ENCODE measurements at regions not wholly inside any gene's neighbourhood (a gene's known extent, or its start where the extent isn't known, plus 50 kb on each side); places are given as distances from the start of the nearest gene placed in this dataset.
"Not testable (repeated sequence)": the region's sequence is repeated elsewhere in the genome, so short reads cannot be mapped to it uniquely, and the experiment has no call there.

GRCh38 chr7:125430013-125430412, 500.4 kb upstream of the POT1 start:
- no peak overlapping the region for H3K4me3 Mint-ChIP-seq
- no peak for ATAC-seq
- no peaks in the 10 kb centered on the region for H3K36me3 Mint-ChIP-seq
- DNase-seq, result no peak
- peaks cover 0 to 13% (median 0%) of the 10 kb centered on the region in 9 donors for H3K9me3 Mint-ChIP-seq
- H3K4me1 Mint-ChIP-seq, result no peaks in the 10 kb centered on the region
- POLR2A ChIA-PET, result no interaction called here
- H3K27ac Mint-ChIP-seq, result no peak overlapping the region
- H3K27me3 Mint-ChIP-seq, result no peaks in the 10 kb centered on the region

- Mint-ChIP-seq H3K36me3 (no peaks in the 10 kb centered on the region), H3K9me3 (peaks cover 0 to 17% (median 0%) of the 10 kb centered on the region in 9 donors), H3K27ac (no peak overlapping the region), H3K4me1 (peaks cover 0 to 2% (median 0%) of the 10 kb centered on the region in 4 donors), H3K4me3 (no peak overlapping the region), H3K27me3 (no peaks in the 10 kb centered on the region)
- ATAC-seq (no peak), DNase-seq (no peak)
- POLR2A ChIA-PET, result no interaction called here
These were observed 498.1 kb upstream of the POT1 start for GRCh38 chr7:125427676-125428075.

GRCh38 chr7:125425506-125425905, 495.9 kb upstream of the POT1 start:
- H3K27me3 Mint-ChIP-seq, result no peaks in the 10 kb centered on the region
- DNase-seq (no peak), ATAC-seq (no peak)
- peaks cover 2 to 15% (median 3%) of the 10 kb centered on the region in 9 donors for H3K9me3 Mint-ChIP-seq
- H3K4me1 Mint-ChIP-seq, result peaks cover 0 to 2% (median 0%) of the 10 kb centered on the region in 4 donors
- no peaks in the 10 kb centered on the region for H3K36me3 Mint-ChIP-seq
- no peak overlapping the region for H3K4me3 Mint-ChIP-seq
- POLR2A ChIA-PET, result no interaction called here
- H3K27ac Mint-ChIP-seq, result no peak overlapping the region

GRCh38 chr7:125424721-125425120, 495.1 kb upstream of the POT1 start:
- ATAC-seq (no peak), DNase-seq (no peak)
- H3K9me3 Mint-ChIP-seq, result peaks cover 2 to 19% (median 9%) of the 10 kb centered on the region in 9 donors
- no peaks in the 10 kb centered on the region for H3K36me3 Mint-ChIP-seq
- no peak overlapping the region for H3K27ac Mint-ChIP-seq
- POLR2A ChIA-PET, result no interaction called here
- peaks cover 0 to 2% (median 0%) of the 10 kb centered on the region in 4 donors for H3K4me1 Mint-ChIP-seq
- no peak overlapping the region for H3K4me3 Mint-ChIP-seq
- no peaks in the 10 kb centered on the region for H3K27me3 Mint-ChIP-seq

GRCh38 chr7:125423458-125424155, 494.0 kb upstream of the POT1 start:
- POLR2A ChIA-PET, result no interaction called here
- DNase-seq, result no peak
- H3K27ac Mint-ChIP-seq, result no peak overlapping the region
- H3K36me3 Mint-ChIP-seq, result no peaks in the 10 kb centered on the region
- no peak for ATAC-seq
- H3K4me3 Mint-ChIP-seq, result no peak overlapping the region
- H3K27me3 Mint-ChIP-seq, result no peaks in the 10 kb centered on the region
- peaks cover 0 to 2% (median 0%) of the 10 kb centered on the region in 4 donors for H3K4me1 Mint-ChIP-seq
- peaks cover 4 to 23% (median 8%) of the 10 kb centered on the region in 9 donors for H3K9me3 Mint-ChIP-seq

- H3K4me1 Mint-ChIP-seq, H3K4me3 Mint-ChIP-seq, POLR2A ChIA-PET, H3K27ac Mint-ChIP-seq, H3K36me3 Mint-ChIP-seq, DNase-seq, H3K27me3 Mint-ChIP-seq, ATAC-seq: not testable (repeated sequence)
- peaks cover 5 to 36% (median 13%) of the 10 kb centered on the region in 9 donors for H3K9me3 Mint-ChIP-seq
These were observed 491.8 kb upstream of the POT1 start for GRCh38 chr7:125421407-125421806.

- DNase-seq, result no peak
- POLR2A ChIA-PET, result no interaction called here
- no peak overlapping the region for H3K4me3 Mint-ChIP-seq
- H3K36me3 Mint-ChIP-seq, result no peaks in the 10 kb centered on the region
- H3K4me1 Mint-ChIP-seq, result peaks cover 0 to 5% (median 0%) of the 10 kb centered on the region in 4 donors
- H3K9me3 Mint-ChIP-seq, result peaks cover 0 to 14% (median 8%) of the 10 kb centered on the region in 9 donors
- no peak for ATAC-seq
- H3K27me3 Mint-ChIP-seq, result no peaks in the 10 kb centered on the region
- H3K27ac Mint-ChIP-seq, result peak overlapping the region in 1 of 10 donors; percentile 25
These were observed 483.5 kb upstream of the POT1 start for GRCh38 chr7:125412890-125413665.

- ATAC-seq (no peak), DNase-seq (no peak)
- Mint-ChIP-seq H3K27me3 (no peaks in the 10 kb centered on the region), H3K27ac (no peak overlapping the region), H3K9me3 (peaks cover 0 to 12% (median 4%) of the 10 kb centered on the region in 9 donors), H3K36me3 (no peaks in the 10 kb centered on the region), H3K4me3 (no peak overlapping the region), H3K4me1 (peaks cover 0 to 5% (median 0%) of the 10 kb centered on the region in 4 donors)
- POLR2A ChIA-PET, result no interaction called here
These were observed 480.3 kb upstream of the POT1 start for GRCh38 chr7:125409921-125410320.

GRCh38 chr7:125406111-125406510, 476.5 kb upstream of the POT1 start:
- Mint-ChIP-seq H3K36me3 (no peaks in the 10 kb centered on the region), H3K4me3 (no peak overlapping the region), H3K27ac (no peak overlapping the region), H3K9me3 (peaks cover 0 to 14% (median 2%) of the 10 kb centered on the region in 9 donors), H3K27me3 (no peaks in the 10 kb centered on the region), H3K4me1 (no peaks in the 10 kb centered on the region)
- POLR2A ChIA-PET, result no interaction called here
- ATAC-seq (no peak), DNase-seq (no peak)

GRCh38 chr7:125399408-125399807, 469.8 kb upstream of the POT1 start:
- DNase-seq (no peak), ATAC-seq (no peak)
- Mint-ChIP-seq H3K27ac (no peak overlapping the region), H3K9me3 (peaks cover 0 to 16% (median 4%) of the 10 kb centered on the region in 9 donors), H3K36me3 (no peaks in the 10 kb centered on the region), H3K27me3 (no peaks in the 10 kb centered on the region), H3K4me1 (peaks cover 0 to 2% (median 0%) of the 10 kb centered on the region in 4 donors), H3K4me3 (no peak overlapping the region)
- POLR2A ChIA-PET, result no interaction called here

GRCh38 chr7:125396466-125397151, 467.0 kb upstream of the POT1 start:
- Mint-ChIP-seq H3K9me3 (peaks cover 0 to 17% (median 4%) of the 10 kb centered on the region in 9 donors), H3K4me3 (no peak overlapping the region), H3K4me1 (peaks cover 0 to 2% (median 0%) of the 10 kb centered on the region in 4 donors), H3K36me3 (no peaks in the 10 kb centered on the region), H3K27ac (no peak overlapping the region), H3K27me3 (no peaks in the 10 kb centered on the region)
- POLR2A ChIA-PET, result no interaction called here
- ATAC-seq, result no peak
- no peak for DNase-seq

GRCh38 chr7:125391921-125392320, 462.3 kb upstream of the POT1 start:
- Mint-ChIP-seq H3K27me3 (no peaks in the 10 kb centered on the region), H3K36me3 (no peaks in the 10 kb centered on the region), H3K27ac (no peak overlapping the region), H3K9me3 (peaks cover 0 to 17% (median 3%) of the 10 kb centered on the region in 9 donors), H3K4me1 (no peaks in the 10 kb centered on the region), H3K4me3 (no peak overlapping the region)
- ATAC-seq (no peak), DNase-seq (no peak)
- POLR2A ChIA-PET, result no interaction called here

GRCh38 chr7:125390981-125391380, 461.4 kb upstream of the POT1 start:
- H3K9me3 Mint-ChIP-seq, result peaks cover 0 to 17% (median 3%) of the 10 kb centered on the region in 9 donors
- ATAC-seq (no peak), DNase-seq (no peak)
- no peak overlapping the region for H3K4me3 Mint-ChIP-seq
- no peaks in the 10 kb centered on the region for H3K4me1 Mint-ChIP-seq
- H3K27ac Mint-ChIP-seq, result no peak overlapping the region
- POLR2A ChIA-PET, result no interaction called here
- no peaks in the 10 kb centered on the region for H3K27me3 Mint-ChIP-seq
- H3K36me3 Mint-ChIP-seq, result no peaks in the 10 kb centered on the region

Measured in naive thymus-derived CD8-positive, alpha-beta T cell (primary cell).